ACC112 (cell line): ENCODE measurements at regions not wholly inside any gene's neighbourhood (a gene's known extent, or its start where the extent isn't known, plus 50 kb on each side); places are given as distances from the start of the nearest gene placed in this dataset.

ENCODE experiments used
- H2AFZ ChIP-seq: fragments of 200-600 bp; sonication (generic); one replicate; pipeline ENCODE4 v1.6.0; 2017; ENCODE audit warnings: antibody characterized with exemption, low read length; ENCODE audit not compliant: unreplicated experiment
- H3K27ac ChIP-seq: fragments of 200-600 bp; sonication (generic); 2 replicates; pipeline ENCODE4 v1.5.1; 2014; ENCODE audit warnings: low read depth, mild to moderate bottlenecking, antibody characterized with exemption, low read length, moderate library complexity
- H3K27me3 ChIP-seq: fragments of 200-600 bp; sonication (generic); 2 replicates; pipeline ENCODE4 v1.6.1; 2014; ENCODE audit warnings: mild to moderate bottlenecking, antibody characterized with exemption, low read length, moderate library complexity, mixed read lengths; ENCODE audit not compliant: insufficient read depth
- H3K36me3 ChIP-seq: fragments of 200-600 bp; sonication (generic); 2 replicates; pipeline ENCODE4 v1.6.1; 2016; ENCODE audit warnings: mild to moderate bottlenecking, antibody characterized with exemption, low read length, moderate library complexity, mixed read lengths; ENCODE audit not compliant: insufficient read depth
- H3K4me1 ChIP-seq: fragments of 200-600 bp; sonication (generic); one replicate; pipeline ENCODE4 v1.6.1; 2016; ENCODE audit warnings: low read length, mixed read lengths; ENCODE audit not compliant: insufficient read depth, unreplicated experiment, control insufficient read depth
- H3K4me3 ChIP-seq: fragments of 200-600 bp; sonication (generic); 2 replicates; pipeline ENCODE4 v1.5.1; 2014; ENCODE audit warnings: mild to moderate bottlenecking, low read depth, low read length
- H3K79me2 ChIP-seq: fragments of 200-600 bp; sonication (generic); one replicate; pipeline ENCODE4 v1.6.0; 2016; ENCODE audit warnings: low read length; ENCODE audit not compliant: control insufficient read depth, unreplicated experiment, insufficient read depth

- H2AFZ ChIP-seq = no peak overlapping the region
- H3K36me3 ChIP-seq = no peaks in the 10 kb centered on the region
- H3K4me1 ChIP-seq = no peaks in the 10 kb centered on the region
- no peak overlapping the region for H3K27ac ChIP-seq
- H3K4me3 ChIP-seq = no peak overlapping the region
- no peaks in the 10 kb centered on the region for H3K79me2 ChIP-seq
- H3K27me3 ChIP-seq = peaks cover 18% of the 10 kb centered on the region
These were observed 155.6 kb downstream of the HNRNPD start for GRCh38 chr4:82217986-82218715.

GRCh38 chr4:82216219-82216618 is 157.6 kb downstream of the HNRNPD start:
- peaks cover 18% of the 10 kb centered on the region for H3K27me3 ChIP-seq
- H3K4me3 ChIP-seq = no peak overlapping the region
- no peaks in the 10 kb centered on the region for H3K36me3 ChIP-seq
- no peaks in the 10 kb centered on the region for H3K79me2 ChIP-seq
- no peak overlapping the region for H2AFZ ChIP-seq
- H3K27ac ChIP-seq = no peak overlapping the region
- H3K4me1 ChIP-seq = no peaks in the 10 kb centered on the region

GRCh38 chr4:82215800-82216199 is 158.0 kb downstream of the HNRNPD start:
- no peak overlapping the region for H2AFZ ChIP-seq
- H3K79me2 ChIP-seq = no peaks in the 10 kb centered on the region
- H3K27me3 ChIP-seq = peaks cover 18% of the 10 kb centered on the region

GRCh38 chr4:82215039-82215438 is 158.8 kb downstream of the HNRNPD start:
- Histone ChIP-seq H3K4me3 (no peak overlapping the region), H3K79me2 (no peaks in the 10 kb centered on the region), H3K36me3 (no peaks in the 10 kb centered on the region), H3K27me3 (peaks cover 18% of the 10 kb centered on the region), H3K4me1 (no peaks in the 10 kb centered on the region), H2AFZ (no peak overlapping the region), H3K27ac (no peak overlapping the region)

More at GRCh38 chr4:82215800-82216199, 158.0 kb downstream of the HNRNPD start:
- H3K4me1 ChIP-seq = no peaks in the 10 kb centered on the region
- H3K27ac ChIP-seq = no peak overlapping the region
- H3K36me3 ChIP-seq = no peaks in the 10 kb centered on the region
- H3K4me3 ChIP-seq = no peak overlapping the region

GRCh38 chr4:82213485-82214417 is 160.0 kb downstream of the HNRNPD start:
- Histone ChIP-seq H3K27me3 (peaks cover 20% of the 10 kb centered on the region), H3K4me3 (no peak overlapping the region), H3K36me3 (no peaks in the 10 kb centered on the region), H3K27ac (no peak overlapping the region), H2AFZ (no peak overlapping the region), H3K79me2 (no peaks in the 10 kb centered on the region), H3K4me1 (no peaks in the 10 kb centered on the region)

GRCh38 chr4:82201805-82202641 is 171.8 kb downstream of the HNRNPD start:
- no peaks in the 10 kb centered on the region for H3K79me2 ChIP-seq
- no peak overlapping the region for H2AFZ ChIP-seq
- H3K36me3 ChIP-seq = no peaks in the 10 kb centered on the region
- no peak overlapping the region for H3K4me3 ChIP-seq
- peaks cover 23% of the 10 kb centered on the region for H3K27me3 ChIP-seq
- no peak overlapping the region for H3K27ac ChIP-seq
- H3K4me1 ChIP-seq = no peaks in the 10 kb centered on the region

GRCh38 chr4:82201303-82201702 is 172.5 kb downstream of the HNRNPD start:
- no peaks in the 10 kb centered on the region for H3K79me2 ChIP-seq
- H3K4me1 ChIP-seq = no peaks in the 10 kb centered on the region
- no peak overlapping the region for H3K27ac ChIP-seq
- no peak overlapping the region for H3K4me3 ChIP-seq
- peaks cover 16% of the 10 kb centered on the region for H3K27me3 ChIP-seq
- H2AFZ ChIP-seq = no peak overlapping the region
- no peaks in the 10 kb centered on the region for H3K36me3 ChIP-seq

GRCh38 chr4:82200046-82200445 is 173.7 kb downstream of the HNRNPD start:
- Histone ChIP-seq H3K79me2 (no peaks in the 10 kb centered on the region), H2AFZ (no peak overlapping the region), H3K27me3 (peaks cover 6% of the 10 kb centered on the region; the same call in 1 of the 2 replicates), H3K27ac (no peak overlapping the region), H3K4me1 (no peaks in the 10 kb centered on the region), H3K4me3 (no peak overlapping the region), H3K36me3 (no peaks in the 10 kb centered on the region)

- H3K27me3 ChIP-seq = peaks cover 11% of the 10 kb centered on the region; the same call in 1 of the 2 replicates
- H3K36me3 ChIP-seq = no peaks in the 10 kb centered on the region
- H3K4me3 ChIP-seq = no peak overlapping the region
- H2AFZ ChIP-seq = no peak overlapping the region
- H3K4me1 ChIP-seq = no peaks in the 10 kb centered on the region
- no peaks in the 10 kb centered on the region for H3K79me2 ChIP-seq
- no peak overlapping the region for H3K27ac ChIP-seq
These were observed 179.5 kb downstream of the HNRNPD start for GRCh38 chr4:82194329-82194728.

GRCh38 chr4:82192017-82192673 is 181.6 kb downstream of the HNRNPD start:
- no peaks in the 10 kb centered on the region for H3K4me1 ChIP-seq
- H3K27ac ChIP-seq = no peak overlapping the region
- H3K79me2 ChIP-seq = no peaks in the 10 kb centered on the region
- H3K27me3 ChIP-seq = peaks cover 8% of the 10 kb centered on the region; the same call in 1 of the 2 replicates
- no peak overlapping the region for H3K4me3 ChIP-seq
- no peaks in the 10 kb centered on the region for H3K36me3 ChIP-seq
- no peak overlapping the region for H2AFZ ChIP-seq
